Activated B cell treated with CpG ODN at 0.5 μM for 24 hours (primary cell): ENCODE measurements at regions not wholly inside any gene's neighbourhood (a gene's known extent, or its start where the extent isn't known, plus 50 kb on each side); places are given as distances from the start of the nearest gene placed in this dataset.
"Not testable (repeated sequence)": the region's sequence is repeated elsewhere in the genome, so short reads cannot be mapped to it uniquely, and the experiment has no call there.

Experiments used
- ATAC-seq: fragments of 200-7000 bp; cut with Tn5 transposase; one replicate; pipeline ENCODE4 v1.10.0; 2021; ENCODE audit warnings: low read depth, mild to moderate bottlenecking, moderate library complexity
- CTCF ChIA-PET: fragments of 350-600 bp; sonication (Branson Sonifier 250); formaldehyde crosslinking; loops from one replicate; lab custom pipeline; 2021; ENCODE audit warnings: antibody characterized with exemption; lab: Charles Lee
- POLR2A ChIA-PET: fragments of 350-600 bp; sonication (Branson Sonifier 250); formaldehyde crosslinking; loops from one replicate; lab custom pipeline; 2021; ENCODE audit warnings: antibody characterized with exemption; lab: Charles Lee
- DNase-seq: peaks from one replicate; pipeline ENCODE4 v3.0.0; 2022
- H3K27ac Mint-ChIP-seq: one replicate; pipeline ENCODE4 v1.8.0; 2020; ENCODE audit warnings: mixed read lengths
- H3K27me3 Mint-ChIP-seq: one replicate; pipeline ENCODE4 v1.8.0; 2021; ENCODE audit warnings: mixed read lengths
- H3K36me3 Mint-ChIP-seq: one replicate; pipeline ENCODE4 v1.8.0; 2021; ENCODE audit warnings: low read depth, mixed read lengths
- H3K4me1 Mint-ChIP-seq: one replicate; pipeline ENCODE4 v1.8.0; 2021; ENCODE audit warnings: mixed read lengths
- H3K4me3 Mint-ChIP-seq: one replicate; pipeline ENCODE4 v1.8.0; 2020; ENCODE audit warnings: mild to moderate bottlenecking, mixed read lengths
- H3K9me3 Mint-ChIP-seq: one replicate; pipeline ENCODE4 v1.8.0; 2020; ENCODE audit warnings: mixed read lengths
- intact Hi-C: fragments of 100-400 bp; cut with micrococcal nuclease; formaldehyde crosslinking; loops from one replicate; pipeline ENCODE4 v1.15.1; 2024
- TF ChIP-seq, protein P1 (sequence below): fragments of 200-600 bp; IDR thresholded peaks from one replicate; pipeline ENCODE4 v1.8.0; 2022; ENCODE audit warnings: antibody characterized with exemption, mild to moderate bottlenecking

DNA sequence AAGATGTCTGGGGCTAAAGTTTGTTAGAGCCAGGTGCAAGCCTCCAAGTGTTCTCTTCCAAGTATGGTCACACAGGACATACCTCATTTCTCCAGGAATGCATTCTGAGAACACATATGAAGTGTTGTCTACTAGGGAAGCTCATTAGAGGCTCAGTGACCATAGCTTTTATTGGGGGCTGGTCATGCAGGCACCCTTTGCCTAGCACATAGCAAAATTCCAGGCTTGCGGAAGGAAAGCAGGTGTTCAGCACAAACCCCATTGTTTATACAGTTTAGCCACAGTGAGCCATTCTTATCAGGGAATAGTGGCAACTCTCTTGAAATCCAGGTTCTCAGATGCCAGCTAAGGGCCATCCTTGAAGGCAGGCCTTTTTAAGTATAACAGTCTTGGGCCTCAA lies 112.1 kb upstream of the XIST start:
- DNase-seq (no peak), ATAC-seq (no peak)
- POLR2A ChIA-PET = no interaction called here
- H3K36me3 Mint-ChIP-seq = peaks cover 20% of the 10 kb centered on the region
- TF ChIP-seq, protein P1, sequence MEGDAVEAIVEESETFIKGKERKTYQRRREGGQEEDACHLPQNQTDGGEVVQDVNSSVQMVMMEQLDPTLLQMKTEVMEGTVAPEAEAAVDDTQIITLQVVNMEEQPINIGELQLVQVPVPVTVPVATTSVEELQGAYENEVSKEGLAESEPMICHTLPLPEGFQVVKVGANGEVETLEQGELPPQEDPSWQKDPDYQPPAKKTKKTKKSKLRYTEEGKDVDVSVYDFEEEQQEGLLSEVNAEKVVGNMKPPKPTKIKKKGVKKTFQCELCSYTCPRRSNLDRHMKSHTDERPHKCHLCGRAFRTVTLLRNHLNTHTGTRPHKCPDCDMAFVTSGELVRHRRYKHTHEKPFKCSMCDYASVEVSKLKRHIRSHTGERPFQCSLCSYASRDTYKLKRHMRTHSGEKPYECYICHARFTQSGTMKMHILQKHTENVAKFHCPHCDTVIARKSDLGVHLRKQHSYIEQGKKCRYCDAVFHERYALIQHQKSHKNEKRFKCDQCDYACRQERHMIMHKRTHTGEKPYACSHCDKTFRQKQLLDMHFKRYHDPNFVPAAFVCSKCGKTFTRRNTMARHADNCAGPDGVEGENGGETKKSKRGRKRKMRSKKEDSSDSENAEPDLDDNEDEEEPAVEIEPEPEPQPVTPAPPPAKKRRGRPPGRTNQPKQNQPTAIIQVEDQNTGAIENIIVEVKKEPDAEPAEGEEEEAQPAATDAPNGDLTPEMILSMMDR = no peak
- no peak overlapping the region for H3K27ac Mint-ChIP-seq
- peaks cover 8% of the 10 kb centered on the region for H3K4me1 Mint-ChIP-seq
- no peaks in the 10 kb centered on the region for H3K27me3 Mint-ChIP-seq
- CTCF ChIA-PET = no interaction called here
- H3K9me3 Mint-ChIP-seq = no peaks in the 10 kb centered on the region
- intact Hi-C loops = no loop called here
- no peak overlapping the region for H3K4me3 Mint-ChIP-seq

DNA sequence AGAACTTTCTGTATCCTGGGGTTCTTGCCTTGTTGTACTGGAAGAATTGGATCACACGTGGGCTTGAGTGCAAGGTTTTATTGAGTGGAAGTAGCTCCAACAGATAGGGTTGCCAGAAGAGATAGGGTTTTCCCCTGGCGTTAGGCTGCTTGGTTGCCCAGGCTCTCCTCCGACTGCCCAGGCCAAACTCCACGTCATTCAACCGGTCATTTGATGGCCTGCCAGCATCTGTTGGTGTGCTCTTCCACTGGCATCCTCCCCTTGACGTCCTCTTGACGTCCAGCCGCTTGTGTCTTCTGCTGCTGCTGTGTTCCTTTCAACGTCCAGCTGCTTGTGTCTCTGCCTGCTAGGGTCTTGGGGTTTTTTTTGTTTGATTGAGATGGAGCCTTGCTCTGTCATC lies 111.2 kb upstream of the XIST start:
- no peak overlapping the region for H3K4me3 Mint-ChIP-seq
- H3K27ac Mint-ChIP-seq = no peak overlapping the region
- ATAC-seq = no peak
- CTCF ChIA-PET = no interaction called here
- TF ChIP-seq, protein P1 = no peak
- POLR2A ChIA-PET = no interaction called here
- H3K27me3 Mint-ChIP-seq = no peaks in the 10 kb centered on the region
- no peak for DNase-seq
- peaks cover 17% of the 10 kb centered on the region for H3K36me3 Mint-ChIP-seq
- peaks cover 8% of the 10 kb centered on the region for H3K4me1 Mint-ChIP-seq
- no peaks in the 10 kb centered on the region for H3K9me3 Mint-ChIP-seq
- intact Hi-C loops = no loop called here

DNA sequence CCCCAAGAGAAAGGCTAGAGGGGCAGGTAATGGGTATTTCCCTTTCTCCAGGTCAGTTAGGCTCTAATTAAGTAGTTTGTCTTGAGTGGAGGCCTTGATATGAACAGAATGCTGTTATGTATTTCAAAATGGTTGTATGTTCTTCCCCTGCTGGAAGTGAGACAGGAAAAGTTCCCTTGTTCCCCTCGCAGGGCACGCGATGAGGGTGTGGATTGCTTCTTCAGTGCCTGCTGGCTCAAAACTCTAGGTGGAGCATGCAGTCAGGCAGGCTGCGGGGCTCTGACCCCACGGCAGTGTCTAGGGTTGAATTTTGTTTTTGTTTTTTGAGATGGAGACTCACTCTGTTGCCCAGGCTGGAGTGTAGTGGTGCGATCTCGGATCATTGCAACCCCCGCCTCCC lies 110.4 kb upstream of the XIST start:
- H3K4me1 Mint-ChIP-seq = peaks cover 12% of the 10 kb centered on the region
- no peak for ATAC-seq
- H3K4me3 Mint-ChIP-seq = no peak overlapping the region
- no peaks in the 10 kb centered on the region for H3K9me3 Mint-ChIP-seq
- TF ChIP-seq, protein P1 = no peak
- no peak for DNase-seq
- intact Hi-C loops = no loop called here
- ChIA-PET CTCF (no interaction called here), POLR2A (no interaction called here)
- H3K27me3 Mint-ChIP-seq = no peaks in the 10 kb centered on the region
- H3K27ac Mint-ChIP-seq = no peak overlapping the region
- peaks cover 21% of the 10 kb centered on the region for H3K36me3 Mint-ChIP-seq

DNA sequence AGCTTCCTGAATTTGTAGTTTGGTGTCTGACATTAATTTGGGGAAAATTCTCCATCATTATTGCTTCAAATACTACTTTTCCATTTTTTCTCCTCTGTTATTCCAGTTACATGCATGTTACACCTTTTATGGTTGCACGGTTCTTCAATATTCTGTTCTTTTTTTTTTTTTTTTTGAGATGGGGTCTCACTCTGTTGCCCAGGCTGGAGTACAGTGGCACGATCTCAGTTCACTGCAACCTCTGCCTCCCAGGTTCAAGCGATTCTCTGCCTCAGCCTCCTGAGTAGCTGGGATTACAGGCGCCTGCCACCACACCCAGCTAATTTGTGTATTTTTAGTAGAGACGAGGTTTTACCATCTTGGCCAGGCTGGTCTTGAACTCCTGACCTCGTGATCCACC lies 109.4 kb upstream of the XIST start:
- H3K27ac Mint-ChIP-seq, CTCF ChIA-PET, DNase-seq, H3K9me3 Mint-ChIP-seq, H3K4me3 Mint-ChIP-seq, intact Hi-C loops, ATAC-seq, H3K27me3 Mint-ChIP-seq, POLR2A ChIA-PET: not testable (repeated sequence)
- Mint-ChIP-seq H3K36me3 (peaks cover 18% of the 10 kb centered on the region), H3K4me1 (peaks cover 17% of the 10 kb centered on the region)

DNA sequence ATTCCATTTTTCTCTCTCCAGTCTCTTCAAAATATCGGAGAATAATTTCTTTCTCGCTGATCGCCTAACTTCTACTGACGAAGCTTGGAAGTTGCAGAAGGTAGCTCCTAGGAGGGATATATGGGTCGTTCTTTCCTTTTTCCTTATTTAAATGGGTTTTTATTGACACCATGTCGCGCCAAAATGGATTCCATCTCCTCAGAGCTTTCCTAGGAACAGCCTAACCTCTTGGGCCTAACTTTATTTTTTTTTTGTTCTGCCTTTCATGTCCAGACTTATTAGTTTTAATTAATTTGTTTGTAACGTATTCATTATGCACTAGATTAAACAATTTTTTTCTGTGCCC lies 92.0 kb upstream of the XIST start:
- TF ChIP-seq, protein P1 = no peak
- Mint-ChIP-seq H3K36me3 (peaks cover 15% of the 10 kb centered on the region), H3K9me3 (no peaks in the 10 kb centered on the region), H3K27me3 (no peaks in the 10 kb centered on the region), H3K4me3 (peak overlapping the region; percentile 95), H3K4me1 (peaks cover 21% of the 10 kb centered on the region), H3K27ac (peak overlapping the region; percentile 94)
- intact Hi-C loops = loop anchor here (1.0 to 2.0 kb wide), 4 partner anchors 348 to 1372 kb away; partner anchors contain the start of genes CHIC1, HDAC8 and RLIM
- ChIA-PET CTCF (no interaction called here), POLR2A (interaction anchor here (0.6 kb wide), 1 partner anchor 348 kb away, joined by 3 read pairs; no protein-coding TSS in a partner anchor)
- no peak for ATAC-seq
- no peak for DNase-seq
